ENCODE measurements at regions not wholly inside any gene's neighbourhood (a gene's known extent, or its start where the extent isn't known, plus 50 kb on each side); places are given as distances from the start of the nearest gene placed in this dataset.

DNA sequence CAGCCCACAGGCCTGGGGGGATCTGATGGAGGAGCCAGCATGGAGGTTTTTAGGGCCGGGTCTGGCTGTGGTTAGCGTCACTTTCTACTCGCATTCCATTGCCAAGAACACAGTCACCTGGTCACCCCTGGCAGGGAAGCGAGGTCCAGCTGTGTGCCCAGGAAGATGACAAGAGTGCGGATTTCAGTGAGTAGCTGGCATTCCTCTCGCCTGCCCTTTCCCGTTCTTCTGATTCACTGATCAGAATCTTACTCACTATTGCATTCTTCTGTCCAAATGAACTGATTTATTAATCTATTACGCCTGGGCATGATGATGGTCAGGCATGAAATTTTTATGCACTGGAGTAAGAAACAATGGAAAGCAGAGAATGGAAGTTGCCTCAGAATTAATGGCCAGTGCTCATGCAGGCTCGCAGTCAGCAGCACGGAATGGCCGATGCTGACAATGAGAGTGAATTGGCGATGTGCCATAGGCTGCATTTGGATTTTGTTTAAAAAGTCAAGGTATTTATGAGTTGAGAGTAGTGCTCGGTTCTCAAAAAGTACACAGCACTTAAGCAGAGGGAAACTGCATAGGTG, 76.4 kb upstream of the MGAT5 start:
- H3K36me3 ChIP-seq (ENCODE audit: control insufficient read depth in 3 of 3, insufficient read depth in 3 of 3, low read length in 3 of 3): no peaks in the 10 kb centered on the region
- H3K27me3 ChIP-seq (ENCODE audit: control insufficient read depth in 3 of 3, insufficient read depth in 3 of 3, low read length in 3 of 3): peaks cover 0 to 3% (median 0%) of the 10 kb centered on the region in 3 donors
- no peaks in the 10 kb centered on the region for H3K9me3 ChIP-seq (ENCODE audit: control insufficient read depth in 3 of 3, low read length in 3 of 3)
- no peak overlapping the region for H3K4me3 ChIP-seq (ENCODE audit: low read length in 3 of 3)
- H3K27ac ChIP-seq (ENCODE audit: low read depth, low read length): no peak overlapping the region
- no peak overlapping the region for H3K9ac ChIP-seq (ENCODE audit: low read depth in 1 of 3, low read length in 3 of 3)
- peaks cover 17 to 22% (median 21%) of the 10 kb centered on the region in 3 donors for H3K4me1 ChIP-seq (ENCODE audit: control insufficient read depth in 3 of 3, insufficient read depth in 3 of 3, low read length in 3 of 3)

DNA sequence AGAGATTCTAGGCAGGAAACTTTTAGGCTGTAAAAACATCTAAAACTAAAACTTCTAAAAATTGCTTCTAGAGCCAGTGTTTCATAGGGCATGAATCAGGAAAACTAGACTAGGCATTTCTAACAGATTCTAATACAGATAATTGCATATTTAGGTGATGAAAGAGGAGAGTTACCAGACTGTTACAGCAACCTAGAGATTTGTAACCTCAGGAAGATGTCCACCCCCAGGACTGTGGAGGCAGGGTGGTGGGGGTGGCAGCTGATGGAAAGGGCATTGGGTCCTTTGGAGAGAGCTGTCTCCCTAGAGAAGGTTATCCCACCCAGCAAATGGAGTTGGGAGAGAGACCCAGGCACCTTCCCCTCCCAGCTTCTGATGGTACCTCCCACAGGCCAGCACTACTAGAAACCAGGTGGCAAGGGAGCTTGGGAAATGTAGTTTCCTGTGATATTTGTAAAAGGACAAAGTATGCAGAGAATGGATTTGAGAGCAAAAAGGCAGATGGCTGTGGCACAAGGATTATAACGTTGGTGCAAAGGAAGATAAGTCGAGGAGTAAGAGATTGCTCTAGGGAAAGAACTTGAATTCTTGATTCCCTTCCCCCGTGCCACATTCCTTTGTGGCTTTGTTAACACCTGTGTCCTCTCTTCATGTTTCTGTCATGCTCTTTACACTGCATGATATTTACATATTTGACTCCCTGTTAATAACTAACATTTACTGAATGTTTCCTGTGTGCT, 75.6 kb upstream of the MGAT5 start:
- Histone ChIP-seq H3K36me3 (ENCODE audit: control insufficient read depth in 3 of 3, insufficient read depth in 3 of 3, low read length in 3 of 3) (no peaks in the 10 kb centered on the region), H3K4me3 (ENCODE audit: low read length in 3 of 3) (no peak overlapping the region), H3K4me1 (ENCODE audit: control insufficient read depth in 3 of 3, insufficient read depth in 3 of 3, low read length in 3 of 3) (peaks cover 13 to 16% (median 16%) of the 10 kb centered on the region in 3 donors), H3K27me3 (ENCODE audit: control insufficient read depth in 3 of 3, insufficient read depth in 3 of 3, low read length in 3 of 3) (peaks cover 0 to 3% (median 0%) of the 10 kb centered on the region in 3 donors), H3K9ac (ENCODE audit: low read depth in 1 of 3, low read length in 3 of 3) (no peak overlapping the region), H3K27ac (ENCODE audit: low read depth, low read length) (no peak overlapping the region), H3K9me3 (ENCODE audit: control insufficient read depth in 3 of 3, low read length in 3 of 3) (no peaks in the 10 kb centered on the region)

DNA sequence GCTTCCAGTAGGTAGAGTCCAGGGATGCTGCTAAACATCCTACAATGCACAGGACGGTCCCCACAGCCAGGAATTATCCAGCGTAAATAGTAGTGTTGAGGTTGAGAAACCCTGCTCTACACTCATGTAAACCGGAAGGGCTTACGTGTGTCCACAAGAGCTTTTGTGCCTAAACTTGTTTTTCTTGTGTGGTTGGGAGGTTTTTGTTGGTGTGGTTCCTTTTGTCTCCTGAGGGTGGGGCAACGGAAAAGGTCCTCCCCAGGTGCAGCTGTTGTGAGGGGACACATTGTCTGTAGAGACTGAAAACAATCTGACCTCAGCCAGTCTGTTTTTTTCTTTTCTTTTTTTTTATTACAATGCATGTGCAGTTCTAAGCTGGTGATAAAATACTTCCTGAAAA, 72.7 kb upstream of the MGAT5 start:
- peaks cover 0 to 4% (median 0%) of the 10 kb centered on the region in 3 donors for H3K27me3 ChIP-seq (ENCODE audit: control insufficient read depth in 3 of 3, insufficient read depth in 3 of 3, low read length in 3 of 3)
- no peak overlapping the region for H3K4me3 ChIP-seq (ENCODE audit: low read length in 3 of 3)
- no peaks in the 10 kb centered on the region for H3K36me3 ChIP-seq (ENCODE audit: control insufficient read depth in 3 of 3, insufficient read depth in 3 of 3, low read length in 3 of 3)
- H3K9ac ChIP-seq (ENCODE audit: low read depth in 1 of 3, low read length in 3 of 3): no peak overlapping the region
- H3K4me1 ChIP-seq (ENCODE audit: control insufficient read depth in 3 of 3, insufficient read depth in 3 of 3, low read length in 3 of 3): no peaks in the 10 kb centered on the region
- H3K9me3 ChIP-seq (ENCODE audit: control insufficient read depth in 3 of 3, low read length in 3 of 3): no peaks in the 10 kb centered on the region
- no peak overlapping the region for H3K27ac ChIP-seq (ENCODE audit: low read depth, low read length)

DNA sequence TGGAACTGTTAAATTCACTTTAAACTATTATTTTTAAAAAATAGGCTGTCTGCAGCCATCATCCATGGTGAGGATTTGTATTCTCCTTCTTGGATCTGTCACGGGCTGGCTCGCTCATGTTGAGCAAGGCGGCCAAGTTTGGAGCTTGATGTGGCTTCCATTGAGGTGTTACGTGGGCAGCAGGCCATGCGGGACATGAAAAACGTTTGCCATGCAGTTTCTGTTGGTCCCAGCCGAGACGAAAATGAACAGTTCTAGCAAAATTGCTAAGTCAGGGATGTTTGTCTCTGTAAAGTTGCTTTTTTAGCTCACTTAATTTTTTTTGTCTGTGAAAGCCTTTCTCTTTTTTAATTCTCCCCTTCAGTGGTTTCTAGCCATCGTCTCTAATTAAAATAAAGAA, 70.2 kb upstream of the MGAT5 start:
- peaks cover 0 to 6% (median 0%) of the 10 kb centered on the region in 3 donors for H3K27me3 ChIP-seq (ENCODE audit: control insufficient read depth in 3 of 3, insufficient read depth in 3 of 3, low read length in 3 of 3)
- H3K27ac ChIP-seq (ENCODE audit: low read depth, low read length): no peak overlapping the region
- no peaks in the 10 kb centered on the region for H3K9me3 ChIP-seq (ENCODE audit: control insufficient read depth in 3 of 3, low read length in 3 of 3)
- no peaks in the 10 kb centered on the region for H3K36me3 ChIP-seq (ENCODE audit: control insufficient read depth in 3 of 3, insufficient read depth in 3 of 3, low read length in 3 of 3)
- H3K4me3 ChIP-seq (ENCODE audit: low read length in 3 of 3): no peak overlapping the region
- H3K9ac ChIP-seq (ENCODE audit: low read depth in 1 of 3, low read length in 3 of 3): no peak overlapping the region
- no peaks in the 10 kb centered on the region for H3K4me1 ChIP-seq (ENCODE audit: control insufficient read depth in 3 of 3, insufficient read depth in 3 of 3, low read length in 3 of 3)

DNA sequence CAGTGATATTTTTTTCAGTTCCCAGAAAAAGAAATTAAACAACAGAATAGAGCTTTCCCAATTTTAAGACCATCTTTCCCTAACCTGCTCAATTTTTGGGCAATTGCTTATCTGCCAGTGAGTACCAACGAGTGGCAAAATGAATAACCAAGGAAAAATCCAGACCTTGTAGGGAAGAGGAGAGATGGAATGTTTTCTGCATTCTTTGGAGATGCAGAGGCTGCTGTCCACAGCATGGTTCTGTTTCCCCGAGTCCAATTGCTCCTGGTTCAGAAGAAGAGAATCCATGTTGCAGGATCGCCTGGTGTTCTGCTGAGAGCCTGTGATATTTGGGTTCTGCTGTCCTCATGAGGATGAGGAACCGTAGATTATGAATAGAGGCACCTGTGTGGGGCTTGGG, 68.2 kb upstream of the MGAT5 start:
- Histone ChIP-seq H3K9me3 (ENCODE audit: control insufficient read depth in 3 of 3, low read length in 3 of 3) (no peaks in the 10 kb centered on the region), H3K4me1 (ENCODE audit: control insufficient read depth in 3 of 3, insufficient read depth in 3 of 3, low read length in 3 of 3) (peaks cover 0 to 3% (median 0%) of the 10 kb centered on the region in 3 donors)

DNA sequence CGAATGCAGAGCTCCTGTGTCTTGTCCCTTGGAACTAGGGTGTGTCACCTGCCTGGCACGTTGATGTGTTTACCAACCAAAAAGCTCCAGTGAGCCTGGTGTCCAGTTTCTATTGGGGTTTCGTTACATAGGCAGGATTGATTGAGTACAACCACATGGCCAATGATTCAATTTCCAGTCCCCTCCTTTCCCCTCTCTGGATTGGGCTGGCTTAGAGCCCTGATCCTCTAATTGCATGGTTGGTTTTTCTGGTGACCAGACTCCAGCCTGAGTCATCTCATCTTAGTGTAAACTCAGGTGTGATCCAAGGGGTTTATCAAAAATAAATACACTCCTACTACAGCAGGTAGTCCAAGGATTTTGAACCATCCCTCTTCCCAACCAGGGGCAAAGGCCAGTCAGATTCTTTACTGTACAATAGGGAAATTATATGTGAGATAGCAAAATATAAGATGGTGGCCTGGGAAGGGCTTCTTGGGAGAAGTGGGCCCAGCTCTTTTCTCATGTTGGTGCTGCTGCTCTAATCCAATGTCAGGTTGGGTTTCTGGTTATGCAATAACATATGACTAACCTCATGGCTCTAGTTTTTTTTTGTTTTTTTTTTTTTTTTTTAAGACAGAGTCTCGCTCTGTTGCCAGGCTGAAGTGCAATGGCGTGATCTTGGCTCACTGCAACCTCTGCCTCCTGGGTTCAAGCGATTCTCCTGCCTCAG, 64.7 kb upstream of the MGAT5 start:
- H3K27me3 ChIP-seq (ENCODE audit: control insufficient read depth in 3 of 3, insufficient read depth in 3 of 3, low read length in 3 of 3): peaks cover 0 to 9% (median 9%) of the 10 kb centered on the region in 3 donors
- H3K4me1 ChIP-seq (ENCODE audit: control insufficient read depth in 3 of 3, insufficient read depth in 3 of 3, low read length in 3 of 3): peaks cover 3% of the 10 kb centered on the region in 3 donors
- H3K27ac ChIP-seq (ENCODE audit: low read depth, low read length): no peak overlapping the region
- no peak overlapping the region for H3K4me3 ChIP-seq (ENCODE audit: low read length in 3 of 3)
- no peak overlapping the region for H3K9ac ChIP-seq (ENCODE audit: low read depth in 1 of 3, low read length in 3 of 3)
- H3K36me3 ChIP-seq (ENCODE audit: control insufficient read depth in 3 of 3, insufficient read depth in 3 of 3, low read length in 3 of 3): no peaks in the 10 kb centered on the region
- H3K9me3 ChIP-seq (ENCODE audit: control insufficient read depth in 3 of 3, low read length in 3 of 3): no peaks in the 10 kb centered on the region

More for the DNA sequence above, 68.2 kb upstream of the MGAT5 start:
- H3K9ac ChIP-seq (ENCODE audit: low read depth in 1 of 3, low read length in 3 of 3): no peak overlapping the region
- no peak overlapping the region for H3K27ac ChIP-seq (ENCODE audit: low read depth, low read length)
- H3K27me3 ChIP-seq (ENCODE audit: control insufficient read depth in 3 of 3, insufficient read depth in 3 of 3, low read length in 3 of 3): peaks cover 0 to 6% (median 0%) of the 10 kb centered on the region in 3 donors
- no peaks in the 10 kb centered on the region for H3K36me3 ChIP-seq (ENCODE audit: control insufficient read depth in 3 of 3, insufficient read depth in 3 of 3, low read length in 3 of 3)
- H3K4me3 ChIP-seq (ENCODE audit: low read length in 3 of 3): no peak overlapping the region

DNA sequence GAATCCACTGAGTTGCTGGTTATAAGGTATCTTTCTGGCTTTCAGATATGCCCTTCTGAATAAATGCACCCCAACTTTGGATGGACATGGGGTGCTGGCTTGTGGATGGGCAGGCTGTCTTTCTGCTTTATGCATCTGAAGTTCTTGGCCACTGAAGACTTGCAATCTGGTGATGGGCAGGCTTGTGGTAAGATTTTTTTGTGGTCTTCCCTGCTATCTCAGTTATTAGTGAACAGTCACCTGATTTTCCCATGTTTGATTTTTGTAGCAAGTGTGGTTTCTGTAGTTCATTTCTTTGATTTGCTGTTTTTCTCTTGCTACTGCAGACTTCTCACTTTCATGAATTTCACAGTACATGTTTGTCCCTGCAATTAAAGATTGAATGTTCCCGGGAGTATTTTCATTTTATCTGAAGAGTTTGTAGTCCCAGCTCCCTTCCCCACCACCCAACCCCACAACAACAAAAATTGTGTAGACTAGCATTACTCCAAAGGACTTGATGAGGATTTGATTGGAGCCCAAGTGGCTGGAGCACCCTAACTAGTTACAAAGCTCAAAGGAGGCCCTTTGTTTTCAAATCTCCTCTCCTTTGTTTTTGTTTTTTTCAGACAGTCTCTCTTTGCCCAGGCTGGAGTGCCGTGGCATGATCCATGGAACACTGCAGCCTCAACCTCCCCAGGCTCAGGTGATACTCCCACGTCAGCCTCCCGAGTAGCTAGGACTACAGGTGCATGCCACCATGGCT, 63.6 kb upstream of the MGAT5 start:
- Histone ChIP-seq H3K36me3 (ENCODE audit: control insufficient read depth in 3 of 3, insufficient read depth in 3 of 3, low read length in 3 of 3) (no peaks in the 10 kb centered on the region), H3K27ac (ENCODE audit: low read depth, low read length) (no peak overlapping the region), H3K27me3 (ENCODE audit: control insufficient read depth in 3 of 3, insufficient read depth in 3 of 3, low read length in 3 of 3) (peaks cover 0 to 9% (median 9%) of the 10 kb centered on the region in 3 donors), H3K4me3 (ENCODE audit: low read length in 3 of 3) (no peak overlapping the region), H3K9me3 (ENCODE audit: control insufficient read depth in 3 of 3, low read length in 3 of 3) (no peaks in the 10 kb centered on the region), H3K9ac (ENCODE audit: low read depth in 1 of 3, low read length in 3 of 3) (no peak overlapping the region), H3K4me1 (ENCODE audit: control insufficient read depth in 3 of 3, insufficient read depth in 3 of 3, low read length in 3 of 3) (peaks cover 3% of the 10 kb centered on the region in 3 donors)

DNA sequence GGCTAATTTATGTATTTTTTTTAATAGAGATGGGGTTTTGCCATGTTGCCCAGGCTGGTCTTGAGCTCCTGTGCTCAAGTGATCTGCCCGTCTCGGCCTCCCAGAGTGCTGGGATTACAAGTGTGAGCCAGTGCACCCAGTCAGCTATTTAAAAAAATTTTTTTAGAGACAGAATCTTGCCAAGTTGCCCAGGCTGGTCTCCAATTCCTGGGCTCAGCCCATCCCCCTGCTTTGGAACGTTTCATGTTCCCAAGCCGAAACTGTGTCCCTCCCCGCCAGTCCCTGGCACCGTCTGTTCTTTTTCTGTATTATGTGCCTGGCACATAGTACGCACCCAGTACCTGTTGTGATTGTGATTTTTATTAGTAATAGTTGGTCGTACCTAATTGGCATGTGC, 63.1 kb upstream of the MGAT5 start:
- Histone ChIP-seq H3K27ac (ENCODE audit: low read depth, low read length) (no peak overlapping the region), H3K4me3 (ENCODE audit: low read length in 3 of 3) (no peak overlapping the region), H3K27me3 (ENCODE audit: control insufficient read depth in 3 of 3, insufficient read depth in 3 of 3, low read length in 3 of 3) (peaks cover 0 to 9% (median 9%) of the 10 kb centered on the region in 3 donors), H3K36me3 (ENCODE audit: control insufficient read depth in 3 of 3, insufficient read depth in 3 of 3, low read length in 3 of 3) (no peaks in the 10 kb centered on the region), H3K9me3 (ENCODE audit: control insufficient read depth in 3 of 3, low read length in 3 of 3) (no peaks in the 10 kb centered on the region), H3K9ac (ENCODE audit: low read depth in 1 of 3, low read length in 3 of 3) (no peak overlapping the region), H3K4me1 (ENCODE audit: control insufficient read depth in 3 of 3, insufficient read depth in 3 of 3, low read length in 3 of 3) (peaks cover 3% of the 10 kb centered on the region in 3 donors)

DNA sequence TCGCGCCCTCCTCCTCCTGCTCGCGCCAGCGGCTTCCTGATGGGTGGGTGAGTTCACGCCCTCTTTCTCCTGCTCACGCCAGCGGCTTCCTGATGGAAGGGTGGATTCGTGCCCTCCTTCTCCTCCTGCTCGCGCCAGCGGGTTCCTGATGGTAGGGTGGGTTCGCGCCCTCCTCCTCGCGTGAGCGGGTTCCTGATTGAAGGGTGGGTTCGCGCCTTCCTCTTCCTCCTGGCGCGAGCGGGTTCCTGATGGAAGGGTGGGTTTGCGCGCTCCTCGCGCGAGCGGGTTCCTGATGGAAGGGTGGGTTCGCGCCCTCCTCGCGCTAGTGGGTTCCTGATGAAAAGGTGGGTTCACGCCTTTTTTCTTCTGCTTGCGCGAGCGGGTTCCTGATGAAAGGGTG, 62.0 kb upstream of the MGAT5 start:
- H3K36me3 ChIP-seq (ENCODE audit: control insufficient read depth in 3 of 3, insufficient read depth in 3 of 3, low read length in 3 of 3): no peaks in the 10 kb centered on the region
- H3K4me1 ChIP-seq (ENCODE audit: control insufficient read depth in 3 of 3, insufficient read depth in 3 of 3, low read length in 3 of 3): peaks cover 3% of the 10 kb centered on the region in 3 donors
- H3K4me3 ChIP-seq (ENCODE audit: low read length in 3 of 3): no peak overlapping the region
- no peaks in the 10 kb centered on the region for H3K9me3 ChIP-seq (ENCODE audit: control insufficient read depth in 3 of 3, low read length in 3 of 3)
- H3K27me3 ChIP-seq (ENCODE audit: control insufficient read depth in 3 of 3, insufficient read depth in 3 of 3, low read length in 3 of 3): peaks cover 0 to 9% (median 4%) of the 10 kb centered on the region in 3 donors
- H3K9ac ChIP-seq (ENCODE audit: low read depth in 1 of 3, low read length in 3 of 3): no peak overlapping the region
- H3K27ac ChIP-seq (ENCODE audit: low read depth, low read length): no peak overlapping the region
